ENCODE measurements at regions not wholly inside any gene's neighbourhood (a gene's known extent, or its start where the extent isn't known, plus 50 kb on each side); places are given as distances from the start of the nearest gene placed in this dataset.

- ATAC-seq (no peak), DNase-seq (ENCODE audit: low spot score) (no peak), FAIRE-seq (no peak)
- Histone ChIP-seq H3K4me3 (replicated peaks in 1 of 3; ENCODE audit: insufficient read depth in 1 of 3, low read depth in 2 of 3, low read length in 3 of 3) (no peak overlapping the region), H3K27ac (ENCODE audit: extremely low read length, insufficient read depth, low read length) (no peak overlapping the region), H2AFZ (ENCODE audit: low read length) (no peak overlapping the region), H4K20me1 (ENCODE audit: insufficient read depth, low read length) (no peaks in the 10 kb centered on the region), H3K27me3 (ENCODE audit: control insufficient read depth in 1 of 2, insufficient read depth in 2 of 2, low read length in 2 of 2) (peaks cover 1 to 36% of the 10 kb centered on the region in 2 experiments; a peak in 4 of 5 replicates), H3K4me2 (ENCODE audit: low read depth, low read length) (no peak overlapping the region), H3K9ac (ENCODE audit: insufficient read depth, low read depth, low read length) (no peak overlapping the region), H3K9me3 (ENCODE audit: low read length) (no peaks in the 10 kb centered on the region), H3K4me1 (ENCODE audit: insufficient read depth, low read length) (peaks cover 7% of the 10 kb centered on the region; the same call in 1 of the 2 replicates), H3K79me2 (ENCODE audit: insufficient read depth, low read length) (no peaks in the 10 kb centered on the region), H3K36me3 (replicated peaks in 1 of 2; ENCODE audit: control insufficient read depth in 1 of 2, insufficient read depth in 2 of 2, low read length in 2 of 2) (no peaks in the 10 kb centered on the region)
- intact Hi-C loops (cut with micrococcal nuclease; ENCODE audit: unreplicated experiment), result no loop called here
- CTCF ChIA-PET (ENCODE audit: low intra/inter-chr PET ratio, low total read pairs), result no interaction called here
- POLR2A ChIA-PET, result no interaction called here
- TF ChIP-seq SSRP1 (CRISPR knock-in tag; IDR thresholded peaks at IDR 0.05) (no peak), TCF7L2 (IDR thresholded peaks at IDR 0.05; ENCODE audit: low read depth, low read length) (no peak), ZGPAT (CRISPR knock-in tag; IDR thresholded peaks at IDR 0.05) (no peak), POGZ (CRISPR knock-in tag; IDR thresholded peaks at IDR 0.05) (no peak), FOXM1 (CRISPR knock-in tag; IDR thresholded peaks at IDR 0.05) (no peak), ZNF367 (CRISPR knock-in tag; IDR thresholded peaks at IDR 0.05; ENCODE audit: borderline replicate concordance) (no peak), XRCC5 (optimal IDR thresholded peaks at IDR 0.05; ENCODE audit: low read length) (no peak), MAX (IDR thresholded peaks at IDR 0.05) (no peak), REST (IDR thresholded peaks at IDR 0.05; ENCODE audit: borderline replicate concordance in 1 of 2, low read depth in 1 of 2, low read length in 2 of 2) (no peak), NR2F1 (CRISPR knock-in tag; IDR thresholded peaks at IDR 0.05) (no peak), BCL6 (CRISPR knock-in tag; IDR thresholded peaks at IDR 0.05) (no peak)
- in situ Hi-C loops (cut with HindIII; ENCODE audit: extremely low pct_ligation_motif_present, low pct_unique_long_range_greater_than_20kb), result no loop called here
- BruUV-seq (replicated peaks), result no TSS peak
- WGBS (ENCODE audit: low lambda C conversion rate), result 56% methylated on average over 4 of the region's 4 CpGs
These were observed 52.5 kb upstream of the ZBTB43 start for GRCh38 chr9:126752376-126752775.

All from HepG2 (cell line).